ENCODE measurements at regions not wholly inside any gene's neighbourhood (a gene's known extent, or its start where the extent isn't known, plus 50 kb on each side); places are given as distances from the start of the nearest gene placed in this dataset.

GRCh38 chr6:100171533-100172321 lies 177.7 kb upstream of the MCHR2 start:
- no peak overlapping the region for H2BK5ac ChIP-seq (ENCODE audit: low read length)
- H3K9me3 ChIP-seq (replicated peaks in 1 of 2; ENCODE audit: control insufficient read depth in 2 of 2, insufficient read depth in 1 of 2, low read depth in 1 of 2, low read length in 2 of 2) = no peaks in the 10 kb centered on the region
- H3K4me2 ChIP-seq (ENCODE audit: insufficient read depth, low read length, poor library complexity, severe bottlenecking) = no peak overlapping the region
- no peak overlapping the region for H3K18ac ChIP-seq (ENCODE audit: low read length)
- peaks cover 0 to 5% of the 10 kb centered on the region in 2 donors for H3K4me1 ChIP-seq (ENCODE audit: control insufficient read depth in 2 of 2, insufficient read depth in 1 of 2, low read depth in 1 of 2, low read length in 2 of 2)
- no peak overlapping the region for H2AK5ac ChIP-seq (ENCODE audit: low read depth, low read length)
- no peak overlapping the region for H4K8ac ChIP-seq (ENCODE audit: low read depth, low read length)
- peaks cover 0 to 5% (median 0%) of the 10 kb centered on the region in 3 experiments for H3K27me3 ChIP-seq (ENCODE audit: control insufficient read depth in 3 of 3, insufficient read depth in 3 of 3, low read depth in 1 of 3, low read length in 3 of 3)
- no peak for DNase-seq (ENCODE audit: low spot score)
- H3K14ac ChIP-seq (ENCODE audit: low read length) = no peak overlapping the region
- WGBS, 2 donors (ENCODE audit: extremely low coverage in 2 of 2, insufficient read length in 2 of 2, insufficient replicate concordance in 1 of 2) = no CpG with 5 or more reads among the region's 4 CpGs
- no peak overlapping the region for H2AFZ ChIP-seq (ENCODE audit: low read length)
- H3K23ac ChIP-seq (ENCODE audit: low read depth, low read length, poor library complexity) = no peak overlapping the region
- no peak overlapping the region for H2BK120ac ChIP-seq (ENCODE audit: low read depth, low read length)
- no peaks in the 10 kb centered on the region for H3K79me1 ChIP-seq (ENCODE audit: low read depth, low read length)
- no peak overlapping the region for H3K4me3 ChIP-seq (ENCODE audit: low read length in 2 of 2)
- no peak overlapping the region for H3K4ac ChIP-seq (ENCODE audit: low read length)
- no peak overlapping the region for H3K9ac ChIP-seq (ENCODE audit: low read depth, low read length, poor library complexity)
- H4K91ac ChIP-seq (ENCODE audit: low read depth, low read length, poor library complexity) = no peak overlapping the region
- no peak overlapping the region for H2BK12ac ChIP-seq (ENCODE audit: low read length)
- no peak overlapping the region for H2BK15ac ChIP-seq (ENCODE audit: low read length)
- H3K27ac ChIP-seq (replicated peaks; ENCODE audit: low read length) = no peak overlapping the region
- H3K36me3 ChIP-seq (replicated peaks in 1 of 2; ENCODE audit: control insufficient read depth in 2 of 2, insufficient read depth in 2 of 2, low read length in 2 of 2) = no peaks in the 10 kb centered on the region

GRCh38 chr6:100168148-100168547 lies 174.1 kb upstream of the MCHR2 start:
- H3K9me3 ChIP-seq (replicated peaks in 1 of 2; ENCODE audit: control insufficient read depth in 2 of 2, insufficient read depth in 1 of 2, low read depth in 1 of 2, low read length in 2 of 2) = no peaks in the 10 kb centered on the region

GRCh38 chr6:100167585-100167984 lies 173.6 kb upstream of the MCHR2 start:
- H3K23ac ChIP-seq (ENCODE audit: low read depth, low read length, poor library complexity) = no peak overlapping the region
- H4K91ac ChIP-seq (ENCODE audit: low read depth, low read length, poor library complexity) = no peak overlapping the region
- no peak overlapping the region for H3K9ac ChIP-seq (ENCODE audit: low read depth, low read length, poor library complexity)
- no peak overlapping the region for H2AFZ ChIP-seq (ENCODE audit: low read length)
- DNase-seq (ENCODE audit: low spot score) = no peak
- peaks cover 0 to 3% of the 10 kb centered on the region in 2 donors for H3K4me1 ChIP-seq (ENCODE audit: control insufficient read depth in 2 of 2, insufficient read depth in 1 of 2, low read depth in 1 of 2, low read length in 2 of 2)
- H3K36me3 ChIP-seq (replicated peaks in 1 of 2; ENCODE audit: control insufficient read depth in 2 of 2, insufficient read depth in 2 of 2, low read length in 2 of 2) = no peaks in the 10 kb centered on the region
- H3K4me3 ChIP-seq (ENCODE audit: low read length in 2 of 2) = no peak overlapping the region
- H2BK15ac ChIP-seq (ENCODE audit: low read length) = no peak overlapping the region
- no peak overlapping the region for H3K27ac ChIP-seq (replicated peaks; ENCODE audit: low read length)
- no peak overlapping the region for H2AK5ac ChIP-seq (ENCODE audit: low read depth, low read length)
- H3K4ac ChIP-seq (ENCODE audit: low read length) = no peak overlapping the region
- H2BK12ac ChIP-seq (ENCODE audit: low read length) = no peak overlapping the region
- H3K79me1 ChIP-seq (ENCODE audit: low read depth, low read length) = no peaks in the 10 kb centered on the region
- H3K14ac ChIP-seq (ENCODE audit: low read length) = no peak overlapping the region
- H3K27me3 ChIP-seq (ENCODE audit: control insufficient read depth in 3 of 3, insufficient read depth in 3 of 3, low read depth in 1 of 3, low read length in 3 of 3) = peaks cover 0 to 5% (median 0%) of the 10 kb centered on the region in 3 experiments
- H2BK120ac ChIP-seq (ENCODE audit: low read depth, low read length) = no peak overlapping the region
- WGBS, 2 donors (ENCODE audit: extremely low coverage in 2 of 2, insufficient read length in 2 of 2, insufficient replicate concordance in 1 of 2) = no CpG with 5 or more reads among the region's 4 CpGs
- H3K4me2 ChIP-seq (ENCODE audit: insufficient read depth, low read length, poor library complexity, severe bottlenecking) = no peak overlapping the region
- H3K18ac ChIP-seq (ENCODE audit: low read length) = no peak overlapping the region
- H3K9me3 ChIP-seq (replicated peaks in 1 of 2; ENCODE audit: control insufficient read depth in 2 of 2, insufficient read depth in 1 of 2, low read depth in 1 of 2, low read length in 2 of 2) = no peaks in the 10 kb centered on the region
- H2BK5ac ChIP-seq (ENCODE audit: low read length) = no peak overlapping the region
- no peak overlapping the region for H4K8ac ChIP-seq (ENCODE audit: low read depth, low read length)

More at GRCh38 chr6:100168148-100168547, 174.1 kb upstream of the MCHR2 start:
- no peak overlapping the region for H3K18ac ChIP-seq (ENCODE audit: low read length)
- H4K8ac ChIP-seq (ENCODE audit: low read depth, low read length) = no peak overlapping the region
- no peak overlapping the region for H3K9ac ChIP-seq (ENCODE audit: low read depth, low read length, poor library complexity)
- peaks cover 0 to 5% (median 0%) of the 10 kb centered on the region in 3 experiments for H3K27me3 ChIP-seq (ENCODE audit: control insufficient read depth in 3 of 3, insufficient read depth in 3 of 3, low read depth in 1 of 3, low read length in 3 of 3)
- H3K4me1 ChIP-seq (ENCODE audit: control insufficient read depth in 2 of 2, insufficient read depth in 1 of 2, low read depth in 1 of 2, low read length in 2 of 2) = peaks cover 0 to 2% of the 10 kb centered on the region in 2 donors
- H3K23ac ChIP-seq (ENCODE audit: low read depth, low read length, poor library complexity) = no peak overlapping the region
- WGBS, 2 donors (ENCODE audit: extremely low coverage in 2 of 2, insufficient read length in 2 of 2, insufficient replicate concordance in 1 of 2) = no CpG with 5 or more reads among the region's 3 CpGs
- no peak overlapping the region for H4K91ac ChIP-seq (ENCODE audit: low read depth, low read length, poor library complexity)
- H3K4me2 ChIP-seq (ENCODE audit: insufficient read depth, low read length, poor library complexity, severe bottlenecking) = no peak overlapping the region
- H2AK5ac ChIP-seq (ENCODE audit: low read depth, low read length) = no peak overlapping the region
- no peak overlapping the region for H3K4ac ChIP-seq (ENCODE audit: low read length)
- DNase-seq (ENCODE audit: low spot score) = no peak
- H3K14ac ChIP-seq (ENCODE audit: low read length) = no peak overlapping the region
- no peak overlapping the region for H3K27ac ChIP-seq (replicated peaks; ENCODE audit: low read length)
- H2BK12ac ChIP-seq (ENCODE audit: low read length) = no peak overlapping the region
- H3K79me1 ChIP-seq (ENCODE audit: low read depth, low read length) = no peaks in the 10 kb centered on the region
- no peaks in the 10 kb centered on the region for H3K36me3 ChIP-seq (replicated peaks in 1 of 2; ENCODE audit: control insufficient read depth in 2 of 2, insufficient read depth in 2 of 2, low read length in 2 of 2)
- no peak overlapping the region for H2BK15ac ChIP-seq (ENCODE audit: low read length)
- no peak overlapping the region for H2AFZ ChIP-seq (ENCODE audit: low read length)
- no peak overlapping the region for H2BK5ac ChIP-seq (ENCODE audit: low read length)
- no peak overlapping the region for H3K4me3 ChIP-seq (ENCODE audit: low read length in 2 of 2)
- no peak overlapping the region for H2BK120ac ChIP-seq (ENCODE audit: low read depth, low read length)

- H2BK15ac ChIP-seq (ENCODE audit: low read length) = no peak overlapping the region
- H3K27me3 ChIP-seq (ENCODE audit: control insufficient read depth in 3 of 3, insufficient read depth in 3 of 3, low read depth in 1 of 3, low read length in 3 of 3) = peaks cover 0 to 9% (median 0%) of the 10 kb centered on the region in 3 experiments
- no peak overlapping the region for H3K4me2 ChIP-seq (ENCODE audit: insufficient read depth, low read length, poor library complexity, severe bottlenecking)
- H2BK120ac ChIP-seq (ENCODE audit: low read depth, low read length) = no peak overlapping the region
- H3K9ac ChIP-seq (ENCODE audit: low read depth, low read length, poor library complexity) = no peak overlapping the region
- H3K4ac ChIP-seq (ENCODE audit: low read length) = no peak overlapping the region
- H3K79me1 ChIP-seq (ENCODE audit: low read depth, low read length) = no peaks in the 10 kb centered on the region
- H3K4me3 ChIP-seq (ENCODE audit: low read length in 2 of 2) = no peak overlapping the region
- no peak overlapping the region for H2BK12ac ChIP-seq (ENCODE audit: low read length)
- WGBS, 2 donors (ENCODE audit: extremely low coverage in 2 of 2, insufficient read length in 2 of 2, insufficient replicate concordance in 1 of 2) = no CpG with 5 or more reads among the region's 2 CpGs
- no peak overlapping the region for H2AFZ ChIP-seq (ENCODE audit: low read length)
- no peak overlapping the region for H3K14ac ChIP-seq (ENCODE audit: low read length)
- no peaks in the 10 kb centered on the region for H3K36me3 ChIP-seq (replicated peaks in 1 of 2; ENCODE audit: control insufficient read depth in 2 of 2, insufficient read depth in 2 of 2, low read length in 2 of 2)
- H3K4me1 ChIP-seq (ENCODE audit: control insufficient read depth in 2 of 2, insufficient read depth in 1 of 2, low read depth in 1 of 2, low read length in 2 of 2) = peaks cover 0 to 3% of the 10 kb centered on the region in 2 donors
- H3K23ac ChIP-seq (ENCODE audit: low read depth, low read length, poor library complexity) = no peak overlapping the region
- H2BK5ac ChIP-seq (ENCODE audit: low read length) = no peak overlapping the region
- no peak overlapping the region for H3K18ac ChIP-seq (ENCODE audit: low read length)
- H3K9me3 ChIP-seq (replicated peaks in 1 of 2; ENCODE audit: control insufficient read depth in 2 of 2, insufficient read depth in 1 of 2, low read depth in 1 of 2, low read length in 2 of 2) = no peaks in the 10 kb centered on the region
- no peak overlapping the region for H4K8ac ChIP-seq (ENCODE audit: low read depth, low read length)
- H4K91ac ChIP-seq (ENCODE audit: low read depth, low read length, poor library complexity) = no peak overlapping the region
- no peak overlapping the region for H2AK5ac ChIP-seq (ENCODE audit: low read depth, low read length)
- no peak overlapping the region for H3K27ac ChIP-seq (replicated peaks; ENCODE audit: low read length)
- no peak for DNase-seq (ENCODE audit: low spot score)
These were observed 172.9 kb upstream of the MCHR2 start for GRCh38 chr6:100166956-100167355.

All from neuronal stem cell (in vitro differentiated cells).